Vagina (tissue), 2 donors: ENCODE measurements at regions not wholly inside any gene's neighbourhood (a gene's known extent, or its start where the extent isn't known, plus 50 kb on each side); places are given as distances from the start of the nearest gene placed in this dataset.

Source experiments
- CTCF ChIP-seq, 3 experiments: fragments of 450-650 bp in 2 of 3; fragments of 200-600 bp in 1 of 3; sonication (generic) in 1 of 3; IDR thresholded peaks; one replicate each; pipeline ENCODE4 v1.5.1; 2017 to 2019; ENCODE audit warnings: antibody characterized with exemption in 3 of 3, mild to moderate bottlenecking in 2 of 3, moderate library complexity in 2 of 3
- POLR2A ChIP-seq, 2 donors: fragments of 450-650 bp; IDR thresholded peaks; one replicate each; pipeline ENCODE4 v1.6.1; 2017; ENCODE audit warnings: antibody characterized with exemption in 2 of 2, mild to moderate bottlenecking in 2 of 2, moderate library complexity in 2 of 2
- POLR2AphosphoS5 ChIP-seq, 2 donors: sonication (generic); formaldehyde crosslinking; IDR thresholded peaks; one replicate each; pipeline ENCODE4 v1.9.0; 2017; ENCODE audit warnings: antibody characterized with exemption in 2 of 2, mild to moderate bottlenecking in 2 of 2, low read depth in 1 of 2; ENCODE audit not compliant: insufficient read depth in 1 of 2

DNA sequence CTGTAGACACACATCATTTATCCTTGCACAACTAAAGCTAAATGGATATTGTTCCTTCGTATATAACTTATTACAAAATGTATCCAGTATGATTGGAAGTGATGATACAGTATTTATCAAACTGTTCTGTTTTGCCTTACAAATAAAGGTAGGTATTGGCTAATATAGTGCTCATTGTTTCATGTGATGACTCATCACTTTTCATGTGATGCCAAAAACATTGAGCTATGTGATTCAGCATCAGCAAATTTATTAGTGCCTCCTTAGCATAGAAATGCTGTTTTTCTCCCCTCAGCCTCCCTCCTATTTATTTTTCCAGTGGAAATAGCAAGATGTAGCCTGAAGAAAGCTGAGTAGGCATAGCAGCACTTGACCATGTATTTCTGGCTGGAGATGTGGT lies 228.6 kb upstream of the LYPLAL1 start:
- TF ChIP-seq POLR2A (IDR thresholded peaks at IDR 0.05) (no peak), POLR2AphosphoS5 (IDR thresholded peaks at IDR 0.05; ENCODE audit: insufficient read depth in 1 of 2, low read depth in 1 of 2) (no peak), CTCF (IDR thresholded peaks at IDR 0.05) (no peak)
